ENCODE measurements at regions not wholly inside any gene's neighbourhood (a gene's known extent, or its start where the extent isn't known, plus 50 kb on each side); places are given as distances from the start of the nearest gene placed in this dataset.
"Not testable (repeated sequence)": the region's sequence is repeated elsewhere in the genome, so short reads cannot be mapped to it uniquely, and the experiment has no call there.

DNA sequence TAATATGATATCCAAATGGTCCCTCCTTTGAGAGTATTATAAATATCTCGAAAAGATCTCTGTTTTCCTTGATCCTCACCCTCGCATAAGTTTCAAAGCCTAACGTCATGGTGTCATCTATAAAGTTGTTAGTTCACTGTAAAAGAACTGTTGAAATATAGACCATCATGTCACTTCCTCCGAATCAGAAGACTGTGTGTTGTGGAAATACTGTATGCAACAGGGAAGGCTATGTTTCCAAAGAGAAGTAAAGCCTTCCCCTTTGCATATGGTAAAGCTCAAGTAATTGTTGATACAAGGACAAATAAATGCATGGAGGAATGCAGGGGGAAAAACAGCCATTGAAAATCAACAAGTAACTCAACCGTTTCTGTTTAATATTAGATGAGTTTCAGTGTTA lies 125.9 kb downstream of the ZNF365 start:
- DNase-seq: not testable (repeated sequence)

DNA sequence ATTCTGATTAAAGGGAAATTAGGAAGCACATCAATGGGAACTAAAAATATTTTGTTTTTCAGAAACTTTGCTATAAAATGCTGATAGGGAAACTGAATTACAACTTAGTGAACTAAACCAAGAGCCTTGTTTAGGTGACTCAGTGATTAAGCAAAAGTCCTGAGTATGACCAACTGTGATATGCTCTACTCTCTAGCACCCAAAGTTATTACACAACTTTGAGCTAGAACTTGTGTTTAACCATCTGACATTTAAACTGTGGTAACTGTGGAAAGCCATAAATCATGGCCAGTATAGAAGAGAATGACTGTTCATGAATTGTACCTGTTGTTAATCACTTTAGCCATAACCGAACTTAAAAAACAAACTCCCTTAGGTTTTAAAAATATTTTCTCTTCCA lies 127.4 kb downstream of the ZNF365 start:
- DNase-seq: no peak

DNA sequence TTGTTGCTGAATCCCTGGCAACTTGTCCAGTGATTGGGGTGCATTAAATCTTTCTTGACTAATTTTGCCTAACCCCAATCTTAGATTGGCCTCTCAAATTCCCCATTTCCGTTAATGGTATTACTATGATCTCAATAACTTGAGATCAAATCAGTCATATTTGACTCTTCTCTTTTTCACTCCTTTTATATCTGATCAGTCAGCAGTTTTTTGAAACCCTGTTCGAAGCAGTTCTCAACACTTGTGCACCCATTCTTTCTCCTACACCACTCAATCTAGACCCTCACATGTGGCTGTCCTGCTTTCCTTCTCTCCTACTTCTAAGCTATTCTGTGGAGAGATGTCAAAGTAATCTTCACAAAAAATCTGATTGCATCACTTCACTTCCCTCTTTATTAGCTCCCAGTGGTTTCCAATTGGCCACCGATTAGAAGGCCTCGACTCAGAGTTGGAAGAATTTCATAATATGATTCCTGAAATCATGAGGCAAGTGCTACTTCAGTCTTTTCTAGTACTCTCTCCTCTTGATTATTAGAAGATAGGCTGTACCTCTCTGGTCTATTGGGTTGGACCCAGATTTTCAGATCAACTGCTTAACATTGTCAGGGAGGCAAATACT lies 128.9 kb downstream of the ZNF365 start:
- DNase-seq: no peak

DNA sequence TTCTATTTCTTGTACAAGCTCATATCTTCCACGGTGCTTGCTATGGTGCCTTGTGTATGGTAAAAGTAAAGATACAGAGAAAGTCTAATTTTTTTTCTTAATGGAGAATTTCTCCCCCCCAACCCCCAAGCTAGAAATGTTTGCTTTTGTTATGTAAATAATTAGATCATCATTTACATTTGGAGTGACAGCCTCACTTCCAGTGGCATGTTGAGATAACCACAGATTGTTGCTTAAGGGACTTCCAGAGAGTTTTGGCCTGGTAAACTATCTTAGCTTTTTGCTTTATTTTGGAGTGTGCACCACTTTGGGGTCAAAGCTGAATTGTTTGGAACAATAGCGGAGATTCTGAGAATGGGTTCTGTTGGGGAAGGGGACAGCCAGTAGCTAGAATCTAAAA lies 129.7 kb downstream of the ZNF365 start:
- no peak for DNase-seq

DNA sequence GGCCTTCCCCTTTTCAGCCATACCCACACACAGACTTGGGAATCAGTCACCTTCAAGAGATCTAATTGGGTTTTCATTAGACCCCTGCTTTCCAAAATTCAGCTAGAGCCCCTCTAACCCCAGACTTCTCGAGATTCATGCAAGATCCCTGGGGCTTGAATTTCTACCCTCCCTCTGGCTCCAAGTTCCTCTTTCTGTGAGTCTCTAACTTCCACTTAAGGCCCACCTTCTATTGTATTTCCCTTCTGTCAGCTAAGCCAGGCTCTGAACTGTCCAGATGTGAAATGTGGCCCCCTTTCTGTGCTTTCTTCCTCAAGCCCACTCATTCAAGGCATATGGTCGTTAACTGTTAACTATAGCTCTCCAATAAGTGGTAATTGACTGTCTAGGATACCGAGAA lies 132.2 kb downstream of the ZNF365 start:
- DNase-seq: no peak

DNA sequence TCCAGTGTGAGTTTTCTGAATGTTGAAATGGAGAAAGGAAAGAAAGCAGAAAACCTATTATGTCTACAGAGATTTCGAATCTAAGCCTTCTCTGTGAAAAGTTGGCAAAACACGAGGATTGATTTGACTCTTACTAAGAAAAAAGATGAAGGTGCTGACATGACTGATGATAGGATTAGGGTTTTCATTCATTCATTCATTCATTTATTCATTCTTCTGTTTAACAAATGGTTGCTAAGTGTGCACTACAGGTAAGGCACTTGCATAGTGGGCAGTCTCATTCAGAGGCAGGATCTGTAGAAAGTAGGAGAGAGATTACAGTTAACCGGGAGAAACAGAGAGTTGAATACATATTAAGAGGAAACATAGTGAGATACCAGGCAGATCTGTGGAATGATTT lies 137.1 kb downstream of the ZNF365 start:
- no peak for DNase-seq

DNA sequence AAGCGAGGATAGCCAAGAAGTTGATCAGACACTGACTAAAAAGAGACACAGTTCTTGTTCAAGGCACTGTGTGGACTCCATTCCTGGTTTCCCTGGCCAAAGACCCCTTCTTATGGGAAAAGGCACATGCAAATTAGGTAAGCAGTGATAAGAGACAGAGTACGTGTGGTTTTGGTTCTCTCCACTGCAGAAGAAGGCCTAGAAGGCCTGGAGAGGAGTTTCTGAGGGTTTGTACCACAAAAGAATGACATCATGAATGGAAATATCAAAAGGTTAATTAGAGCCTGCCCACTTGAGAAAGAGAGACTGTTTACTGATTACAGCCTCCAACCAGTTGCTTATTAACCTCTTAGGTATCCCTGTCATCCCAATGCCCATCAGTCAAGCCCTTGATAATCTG lies 137.5 kb downstream of the ZNF365 start:
- no peak for DNase-seq

DNA sequence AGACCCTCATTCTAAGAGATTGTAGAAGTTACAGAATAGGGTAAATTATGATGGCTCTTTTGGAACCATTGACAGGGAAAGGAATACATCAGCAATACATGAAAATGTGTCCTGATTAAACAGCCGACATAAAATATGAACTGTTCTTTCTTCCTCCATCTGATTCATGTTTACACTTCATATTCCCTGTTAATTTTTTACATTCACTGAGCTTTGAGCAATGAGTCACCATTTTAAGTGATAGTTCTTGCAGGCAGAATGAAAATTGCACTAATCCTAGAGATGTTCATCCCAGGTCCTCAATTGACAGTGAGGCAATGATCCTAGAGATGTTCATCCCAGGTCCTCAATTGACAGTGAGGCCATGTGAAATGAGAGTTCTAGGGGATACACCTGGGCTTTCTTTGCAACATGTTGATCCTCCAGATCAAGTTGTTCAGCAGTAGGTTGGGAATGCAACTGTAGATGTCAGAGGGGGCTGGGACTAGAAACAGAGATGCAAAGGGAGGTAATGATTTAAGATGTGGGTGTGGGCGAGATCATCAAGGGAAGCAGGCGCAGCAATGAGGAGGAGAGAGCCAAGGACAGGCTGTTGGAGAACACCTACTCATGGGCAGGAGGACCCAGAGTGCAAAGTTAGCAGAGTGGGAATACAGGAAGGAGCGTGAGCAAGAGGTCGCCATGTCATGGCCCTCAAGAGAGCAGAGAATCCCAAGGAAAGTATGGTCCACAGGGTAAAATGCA lies 138.7 kb downstream of the ZNF365 start:
- DNase-seq: no peak

DNA sequence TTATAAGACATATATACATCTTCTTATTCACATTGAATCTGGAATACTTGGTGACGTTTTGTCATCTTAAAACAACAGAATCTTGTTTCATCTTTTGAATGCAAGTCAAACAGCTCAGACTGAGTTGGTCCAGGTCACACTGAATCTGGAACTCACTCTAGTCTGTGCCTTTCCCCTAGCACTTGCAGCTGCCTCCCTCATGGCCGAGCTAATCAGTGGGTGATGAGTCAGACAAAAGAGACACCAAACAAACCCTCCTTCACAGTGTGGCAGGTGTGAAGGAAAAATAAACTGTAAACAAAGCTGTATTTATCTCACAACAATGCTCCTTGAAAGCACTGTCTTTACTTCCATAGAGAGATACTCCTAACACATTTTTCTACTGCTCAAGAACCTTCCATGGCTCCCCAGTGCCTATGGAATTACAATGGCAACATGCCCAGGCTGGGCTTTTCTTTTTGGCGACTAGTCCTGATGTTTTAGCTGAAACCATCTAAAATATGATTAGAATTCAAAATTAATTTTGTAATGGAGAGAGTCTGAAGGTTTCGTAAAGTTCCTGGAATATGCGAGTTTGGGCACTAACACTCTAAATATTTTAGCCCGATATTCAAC lies 140.0 kb downstream of the ZNF365 start:
- DNase-seq: no peak

DNA sequence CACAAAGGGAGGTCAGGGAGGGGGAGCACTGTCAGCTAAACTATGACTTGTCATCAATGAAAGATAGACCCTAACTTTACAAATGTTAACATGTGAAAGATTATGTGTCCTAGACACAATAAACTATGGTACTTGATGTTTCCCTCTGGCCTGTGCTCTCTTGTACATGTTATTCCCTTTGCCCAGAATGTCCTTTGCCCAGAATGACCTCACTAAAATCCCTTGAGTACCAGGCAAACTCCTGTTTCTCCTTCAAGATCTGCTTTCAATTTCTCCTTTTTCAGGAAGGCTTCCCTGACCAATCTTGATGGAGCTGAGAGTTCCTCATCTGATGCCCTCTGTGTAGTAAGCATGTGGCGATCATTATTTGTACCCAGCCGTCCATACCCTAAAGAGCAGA lies 143.1 kb downstream of the ZNF365 start:
- DNase-seq: no peak

DNA sequence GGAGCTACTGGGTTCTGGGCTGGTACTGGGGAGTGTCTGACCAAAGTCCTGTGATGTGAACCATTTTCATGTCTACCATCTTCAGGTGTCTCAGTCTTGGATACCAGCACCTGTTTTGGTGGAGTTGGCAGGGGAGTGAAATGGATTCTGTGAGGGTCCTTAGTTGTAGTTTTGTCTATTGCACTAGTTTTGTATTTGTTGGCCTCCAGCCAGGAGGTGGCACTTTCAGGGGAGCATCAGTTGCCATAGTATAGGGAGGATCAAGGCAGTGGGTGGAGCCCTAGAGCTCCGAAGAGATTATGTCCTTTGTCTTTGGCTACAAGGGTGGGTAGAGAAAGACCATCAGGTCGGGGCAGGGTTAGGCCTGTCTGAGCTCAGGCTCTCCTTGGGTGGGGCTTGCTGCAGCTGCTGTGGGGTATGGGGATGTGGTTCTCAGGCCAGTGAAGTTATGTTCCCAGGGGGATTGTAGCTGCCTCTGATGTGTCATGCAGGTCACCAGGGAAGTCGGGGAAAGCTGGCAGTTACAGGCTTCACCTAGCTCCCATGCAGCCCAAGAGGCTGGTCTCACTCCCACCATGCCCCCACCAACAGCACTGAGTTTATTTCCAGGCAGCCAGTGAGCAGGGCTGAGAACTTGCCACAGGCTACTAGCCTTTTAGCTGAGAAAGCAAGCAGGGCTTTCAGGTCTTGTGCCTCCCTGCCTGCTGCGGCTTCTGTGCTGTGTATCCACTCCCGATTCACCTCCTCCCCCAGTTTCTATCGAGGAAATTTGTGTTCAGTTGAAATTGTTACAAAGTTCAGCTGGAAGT lies 153.1 kb downstream of the ZNF365 start:
- DNase-seq: no peak

DNA sequence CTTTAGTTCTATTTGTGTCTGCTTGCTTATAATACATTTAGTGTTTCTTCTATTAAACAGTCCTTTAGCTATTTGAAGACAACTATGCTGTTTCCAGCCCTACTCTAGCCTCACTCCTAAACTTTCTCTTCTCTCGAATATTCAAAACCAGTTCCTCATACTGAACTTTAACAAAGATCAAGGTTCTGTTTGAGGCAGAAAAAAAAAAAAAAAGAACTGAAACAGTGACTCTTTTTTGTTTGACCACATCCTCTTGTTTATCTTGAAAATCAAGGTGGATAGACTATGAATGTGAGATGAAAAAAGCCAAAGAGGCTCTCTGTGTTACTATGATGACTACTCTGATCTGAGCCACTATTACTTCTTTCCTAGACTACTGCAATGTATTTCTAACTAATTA lies 154.3 kb downstream of the ZNF365 start:
- DNase-seq: no peak

DNA sequence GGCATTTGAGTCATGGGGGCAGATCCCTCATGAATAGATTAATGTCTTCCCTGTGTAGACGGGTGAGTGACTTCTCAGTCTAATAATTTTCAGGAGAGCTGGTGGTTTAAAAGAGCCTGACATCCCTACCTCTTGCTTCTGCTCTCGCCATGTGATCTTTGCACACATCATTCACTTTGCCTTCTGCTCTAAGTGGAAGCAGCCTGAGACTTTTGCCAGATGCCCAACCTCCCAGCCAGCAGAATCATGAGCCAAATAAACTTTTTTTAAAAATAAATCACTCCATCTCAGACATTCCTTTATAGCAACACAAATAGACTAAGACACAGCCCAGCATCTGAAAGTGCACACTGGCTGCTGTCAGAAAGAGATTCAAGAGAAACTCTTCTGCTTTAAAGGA lies 155.2 kb downstream of the ZNF365 start:
- no peak for DNase-seq

DNA sequence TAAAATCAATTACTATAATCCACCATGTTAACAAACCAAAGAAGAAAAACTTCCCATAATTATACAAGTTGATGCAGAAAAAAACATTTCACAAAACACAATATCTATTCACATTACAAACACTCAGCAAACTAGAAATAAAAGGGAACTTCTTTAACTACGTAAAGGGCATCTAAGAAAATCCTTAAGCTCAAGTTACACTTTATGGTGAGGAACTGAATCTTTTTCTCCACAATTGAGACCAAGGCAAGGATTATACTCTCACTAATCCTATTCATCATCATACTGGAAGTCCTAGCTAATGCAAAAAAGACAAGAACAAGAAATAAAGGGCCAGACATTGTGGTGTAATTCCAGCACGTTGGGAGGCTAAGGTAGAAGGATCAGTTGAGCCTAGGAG lies 159.9 kb downstream of the ZNF365 start:
- DNase-seq: no peak

DNA sequence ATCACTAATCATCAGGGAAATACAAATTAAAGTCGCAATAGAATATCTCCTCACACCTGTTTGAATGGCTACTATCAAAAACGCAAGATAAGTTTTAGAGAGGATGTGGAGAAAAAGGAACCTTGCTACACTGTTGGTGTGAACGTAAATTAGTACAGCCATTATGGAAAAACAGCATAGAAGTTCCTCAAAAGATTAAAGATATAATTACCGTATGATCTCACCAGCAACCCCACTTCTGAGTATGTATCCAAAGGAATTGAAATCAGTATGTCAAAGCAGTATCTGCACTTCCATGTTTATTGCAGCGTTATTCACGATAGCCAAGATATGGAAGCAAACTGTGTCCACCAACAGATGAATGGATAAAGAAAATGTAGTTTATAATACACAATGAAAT lies 164.4 kb downstream of the ZNF365 start:
- DNase-seq: no peak

DNA sequence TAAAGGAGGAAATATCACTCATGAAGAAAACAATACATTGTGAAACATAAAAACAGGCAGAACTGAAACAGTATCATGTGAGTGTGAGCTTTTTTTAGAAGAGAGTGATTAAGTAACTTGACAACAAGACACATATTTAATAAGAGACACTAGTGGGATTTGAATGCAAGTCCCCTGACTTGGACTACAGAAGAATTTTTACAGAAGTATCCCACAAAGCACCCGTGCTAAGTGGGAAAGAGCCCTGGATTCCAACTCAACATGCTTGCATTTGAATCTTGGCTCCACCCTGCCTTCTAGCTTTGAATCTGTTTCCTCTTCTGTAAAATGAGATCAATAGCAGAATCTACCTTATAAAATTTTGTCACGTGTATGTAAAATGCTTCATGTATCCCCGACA lies 166.2 kb downstream of the ZNF365 start:
- no peak for DNase-seq

DNA sequence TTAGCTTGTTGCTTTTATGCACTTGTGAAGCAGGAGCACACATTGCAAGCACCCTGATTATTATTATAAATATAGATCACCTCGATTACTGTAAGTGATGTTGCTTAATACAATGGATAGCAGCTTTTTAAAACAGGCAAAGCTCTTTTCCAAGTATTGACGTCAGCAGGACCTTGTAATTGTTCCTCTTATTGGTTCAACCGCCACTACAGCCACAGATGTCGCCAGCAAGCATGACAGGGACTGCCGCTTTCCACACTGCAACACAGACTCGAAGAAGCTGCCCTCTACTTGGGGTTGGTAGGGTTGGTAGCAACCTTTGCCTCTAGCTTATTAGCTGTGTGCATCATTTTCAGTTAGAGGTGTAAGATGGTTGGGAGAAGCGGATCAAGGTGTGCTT lies 167.6 kb downstream of the ZNF365 start:
- peak in 1 of 2 experiments; percentile 51 for DNase-seq

DNA sequence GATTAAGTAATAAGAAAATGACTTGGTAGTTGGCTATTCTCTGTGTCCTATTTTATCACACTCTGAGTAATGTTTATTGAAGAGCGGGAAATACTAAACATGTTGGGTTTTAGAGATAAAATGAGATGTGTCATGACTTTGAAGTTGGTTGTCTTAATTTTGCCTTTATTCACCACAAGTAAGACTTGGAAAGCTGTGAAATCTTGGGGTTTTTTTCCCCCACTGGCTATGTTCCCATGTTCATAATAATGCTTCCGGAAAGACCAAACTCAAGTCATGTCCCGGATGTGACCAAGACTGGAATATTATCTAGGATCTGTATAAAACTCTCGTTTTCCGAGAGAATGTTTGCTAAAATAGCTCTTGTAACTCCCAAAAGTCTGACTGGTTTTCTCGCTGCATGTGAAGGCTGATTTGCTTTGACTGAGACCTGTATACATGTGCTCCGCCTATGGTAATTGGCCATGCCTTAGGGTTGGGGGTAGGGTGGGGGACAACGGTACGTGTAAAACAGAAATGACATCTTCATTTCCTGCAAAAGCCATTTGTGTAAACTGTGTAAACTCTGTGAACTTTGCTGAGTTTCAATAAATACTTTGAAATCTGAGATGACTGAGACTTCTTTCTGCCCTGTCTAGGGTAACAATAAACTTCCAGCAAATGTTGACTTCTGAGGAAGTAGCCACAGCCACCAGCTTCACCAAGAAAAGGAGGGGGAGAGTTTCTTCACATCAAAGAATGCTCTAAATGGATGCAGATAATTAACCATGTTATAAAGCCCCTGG lies 169.6 kb downstream of the ZNF365 start:
- no peak for DNase-seq

DNA sequence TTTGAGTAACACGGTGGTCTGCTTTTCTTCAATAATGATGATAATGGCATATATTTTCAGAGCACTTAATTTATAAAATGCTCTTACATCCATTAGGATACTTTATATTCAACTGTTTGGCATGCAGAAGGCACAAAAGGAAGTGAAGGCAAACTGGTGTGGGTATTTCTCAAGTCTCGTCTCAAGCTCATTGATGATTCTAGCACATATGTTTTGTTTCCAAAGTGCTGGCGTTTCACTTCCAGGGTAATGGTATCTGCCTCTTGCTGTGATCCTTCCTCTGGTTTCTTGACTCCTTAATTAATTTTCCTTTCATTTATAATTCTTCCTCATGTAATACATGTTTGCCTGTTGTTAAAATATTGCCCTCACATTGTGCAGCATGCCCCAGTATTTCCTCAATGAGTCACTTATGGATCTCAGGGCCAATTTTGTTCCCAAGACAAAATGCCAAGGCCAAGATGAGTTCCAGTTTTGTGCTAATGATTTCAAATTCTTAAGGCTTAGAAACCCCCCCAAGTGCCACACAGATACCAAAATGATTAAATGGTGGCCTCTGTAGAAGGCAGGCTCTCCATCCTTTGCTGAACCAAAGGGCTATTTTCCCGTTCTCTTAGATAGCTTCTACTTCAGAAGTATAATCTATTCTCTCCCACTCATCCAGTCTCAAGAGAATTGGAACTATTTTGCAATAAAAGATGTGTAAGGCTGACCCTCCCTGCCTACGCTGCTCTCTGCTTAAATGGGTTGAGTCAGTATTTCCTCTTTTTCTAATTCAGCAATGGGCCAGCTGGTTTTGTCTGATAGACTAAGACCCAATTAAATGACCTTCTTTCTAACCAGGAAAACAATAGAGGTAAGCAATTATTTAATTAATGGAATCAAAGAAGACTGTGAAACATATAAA lies 171.2 kb downstream of the ZNF365 start:
- DNase-seq: no peak

DNA sequence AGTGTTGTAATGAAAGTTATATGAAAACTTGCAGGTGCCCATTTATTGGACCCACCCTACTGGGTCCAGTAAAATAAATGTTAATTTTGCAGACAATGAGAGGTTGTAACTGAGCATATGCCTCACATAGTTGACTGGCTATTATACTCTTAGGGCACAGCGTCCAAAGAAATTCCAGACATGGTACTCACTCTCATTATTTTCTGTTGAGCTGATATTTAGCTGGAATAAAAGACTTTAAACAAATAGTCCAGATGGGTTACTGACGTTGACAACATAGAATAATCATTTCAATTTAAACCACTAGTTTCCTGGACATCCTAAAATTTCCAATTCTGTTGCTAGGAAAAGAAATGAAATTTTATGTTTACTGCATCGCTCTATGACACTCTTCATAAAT lies 174.5 kb downstream of the ZNF365 start:
- no peak for DNase-seq

DNA sequence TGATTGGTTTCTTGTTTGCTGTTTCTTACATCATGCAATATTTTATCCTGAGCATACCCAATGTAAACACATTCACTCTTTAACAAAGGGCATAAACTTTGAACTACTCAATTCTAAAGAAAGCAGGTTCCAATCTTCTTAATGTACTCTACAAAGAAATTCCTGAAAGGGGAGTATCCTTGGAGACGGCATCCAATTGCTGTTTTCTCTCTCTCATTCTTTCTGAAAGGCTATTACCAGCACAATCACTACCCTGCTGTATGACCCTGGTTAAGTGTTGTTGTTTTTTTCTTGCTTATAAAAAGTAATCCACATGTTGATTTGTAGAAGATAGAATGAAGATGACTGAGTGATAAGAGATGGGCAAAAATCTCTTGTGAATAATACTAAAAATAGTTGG lies 176.0 kb downstream of the ZNF365 start:
- DNase-seq: no peak

Measured in SHP77 (cell line).